GM21528 (cell line): ENCODE measurements at regions not wholly inside any gene's neighbourhood (a gene's known extent, or its start where the extent isn't known, plus 50 kb on each side); places are given as distances from the start of the nearest gene placed in this dataset.

Experiments used
- ATAC-seq: cut with Tn5 transposase; IDR thresholded peaks from one replicate; pipeline ENCODE4 v1.9.1; 2021; ENCODE audit warnings: mild to moderate bottlenecking, moderate library complexity; ENCODE audit not compliant: unreplicated experiment, low FRiP score

GRCh38 chr6:100944644-100945043, 63.5 kb upstream of the ASCC3 start:
- no peak for ATAC-seq

- no peak for ATAC-seq
Measured at GRCh38 chr6:100946021-100946540, 65.0 kb upstream of the ASCC3 start.

GRCh38 chr6:100946711-100947110, 65.6 kb upstream of the ASCC3 start:
- no peak for ATAC-seq

GRCh38 chr6:100948381-100949133, 67.4 kb upstream of the ASCC3 start:
- ATAC-seq = no peak

- no peak for ATAC-seq
Measured at GRCh38 chr6:100952006-100952405, 70.9 kb upstream of the ASCC3 start.

GRCh38 chr6:100959280-100959679, 78.2 kb upstream of the ASCC3 start:
- no peak for ATAC-seq

- ATAC-seq = no peak
Measured at GRCh38 chr6:100962466-100962865, 81.3 kb upstream of the ASCC3 start.

- no peak for ATAC-seq
Measured at GRCh38 chr6:100965067-100965466, 83.9 kb upstream of the ASCC3 start.

- no peak for ATAC-seq
Measured at GRCh38 chr6:100968949-100969348, 87.8 kb upstream of the ASCC3 start.

GRCh38 chr6:100979267-100979666, 98.1 kb upstream of the ASCC3 start:
- ATAC-seq = no peak

- no peak for ATAC-seq
Measured at GRCh38 chr6:100980949-100981348, 99.8 kb upstream of the ASCC3 start.

GRCh38 chr6:100986921-100987320, 105.8 kb upstream of the ASCC3 start:
- no peak for ATAC-seq

GRCh38 chr6:100987556-100987955, 106.4 kb upstream of the ASCC3 start:
- no peak for ATAC-seq

- ATAC-seq = no peak
Measured at GRCh38 chr6:100988391-100988984, 107.4 kb upstream of the ASCC3 start.

GRCh38 chr6:100990070-100990469, 108.9 kb upstream of the ASCC3 start:
- no peak for ATAC-seq

GRCh38 chr6:100996409-100996808, 115.3 kb upstream of the ASCC3 start:
- ATAC-seq = no peak

- no peak for ATAC-seq
Measured at GRCh38 chr6:100998111-100998510, 117.0 kb upstream of the ASCC3 start.

- no peak for ATAC-seq
Measured at GRCh38 chr6:100999034-100999597, 118.0 kb upstream of the ASCC3 start.

GRCh38 chr6:101000341-101000740, 119.2 kb upstream of the ASCC3 start:
- ATAC-seq = no peak

GRCh38 chr6:101001012-101001411, 119.9 kb upstream of the ASCC3 start:
- no peak for ATAC-seq

GRCh38 chr6:101001607-101002006, 120.5 kb upstream of the ASCC3 start:
- no peak for ATAC-seq

- no peak for ATAC-seq
Measured at GRCh38 chr6:101003075-101003474, 121.9 kb upstream of the ASCC3 start.
